K562 (cell line): ENCODE measurements at regions not wholly inside any gene's neighbourhood (a gene's known extent, or its start where the extent isn't known, plus 50 kb on each side); places are given as distances from the start of the nearest gene placed in this dataset.

Source experiments
- ATAC-seq: fragments of 200-7000 bp; cut with Tn5 transposase; 3 replicates; pipeline ENCODE4 v1.9.1; 2020; ENCODE audit warnings: moderate library complexity
- BruUV-seq: library from RNA; stranded (reverse); fragments of 400-500 nt; replicated peaks from 2 replicates; lab custom pipeline; 2021; lab: Mats Ljungman, UMichigan
- CTCF ChIA-PET: fragments of 300-600 bp; formaldehyde crosslinking; extraction: SDS; loops from one replicate; lab custom pipeline; 2021; ENCODE audit warnings: low intra/inter-chr PET ratio; lab: Yijun Ruan, JAX
- POLR2A ChIA-PET: fragments of 300-600, 350-650 bp; sonication (Branson Sonifier 250); formaldehyde crosslinking; extraction: SDS; loops from one replicate; lab custom pipeline; 2021; ENCODE audit warnings: antibody characterized with exemption, inconsistent platforms; lab: Yijun Ruan, JAX
- DNase-seq, 4 experiments: peaks; one replicate each; pipeline versions ENCODE4 v3.0.0 to v3.0.0-alpha.2; 2011 to 2018; ENCODE audit warnings: low spot score in 3 of 4, mixed read lengths in 3 of 4; ENCODE audit errors: extremely low read depth in 1 of 4
- FAIRE-seq: peaks from 2 replicates; lab custom pipeline; 2011; peaks lifted over from hg19 to GRCh38; lab: Jason Lieb, UNC
- H2AFZ ChIP-seq: 2 replicates; pipeline ENCODE4 v1.6.0; 2011; ENCODE audit warnings: low read depth, low read length, control low read depth, inconsistent platforms
- H3K27ac ChIP-seq: fragments of 200-600 bp; 3 replicates; pipeline ENCODE4 v1.8.0; 2011; ENCODE audit warnings: low read depth, mild to moderate bottlenecking, control low read depth, inconsistent platforms, low read length, moderate library complexity, mixed read lengths; ENCODE audit errors: extremely low read depth
- H3K27me3 ChIP-seq, 2 experiments: fragments of 300-600 bp in 1 of 2; 2 replicates in 1 of 2; 3 replicates in 1 of 2; pipeline versions ENCODE4 v1.6.0 to v1.8.0; 2011; ENCODE audit warnings: inconsistent platforms in 2 of 2, low read length in 2 of 2, mild to moderate bottlenecking in 1 of 2, mixed read lengths in 1 of 2, moderate library complexity in 1 of 2; ENCODE audit not compliant: control insufficient read depth in 2 of 2, insufficient read depth in 2 of 2
- H3K36me3 ChIP-seq: fragments of 300-600 bp; 3 replicates; pipeline ENCODE4 v1.8.0; 2011; ENCODE audit warnings: mild to moderate bottlenecking, low read length, inconsistent platforms; ENCODE audit not compliant: control insufficient read depth, insufficient read depth
- H3K4me1 ChIP-seq, 2 experiments: fragments of 200-600 bp in 1 of 2; replicated peaks in 1 of 2; 2 replicates in 1 of 2; 3 replicates in 1 of 2; pipeline versions ENCODE4 v1.5.1 to v1.8.0; 2011; ENCODE audit warnings: inconsistent platforms in 2 of 2, low read length in 2 of 2, mild to moderate bottlenecking in 1 of 2, mixed read lengths in 1 of 2, moderate library complexity in 1 of 2; ENCODE audit not compliant: control insufficient read depth in 2 of 2, insufficient read depth in 2 of 2
- H3K4me2 ChIP-seq: 2 replicates; pipeline ENCODE4 v1.6.1; 2011; ENCODE audit warnings: low read length, control low read depth, inconsistent platforms, mixed read lengths; ENCODE audit not compliant: insufficient read depth
- H3K4me3 ChIP-seq: fragments of 200-600 bp; sonication (generic), shearing (Covaris generic); 2 replicates; pipeline ENCODE4 v1.5.1; 2016; ENCODE audit warnings: control low read depth, inconsistent platforms
- H3K79me2 ChIP-seq: fragments of 200-600 bp; 3 replicates; pipeline ENCODE4 v1.8.0; 2011; ENCODE audit warnings: low read length, inconsistent platforms; ENCODE audit not compliant: control insufficient read depth, insufficient read depth
- H3K9ac ChIP-seq, 2 experiments: 2 replicates each; pipeline versions ENCODE4 v1.6.0 to v1.6.1; 2011; ENCODE audit warnings: low read depth in 2 of 2, low read length in 2 of 2, control low read depth in 1 of 2, inconsistent platforms in 1 of 2, mild to moderate bottlenecking in 1 of 2, mixed read lengths in 1 of 2; ENCODE audit not compliant: insufficient read depth in 1 of 2
- H3K9me1 ChIP-seq: one replicate; pipeline ENCODE4 v1.6.0; 2011; ENCODE audit warnings: inconsistent platforms, mild to moderate bottlenecking, low read length, moderate library complexity; ENCODE audit not compliant: control insufficient read depth, insufficient read depth
- H3K9me3 ChIP-seq: replicated peaks from 2 replicates; pipeline ENCODE4 v1.5.1; 2011; ENCODE audit warnings: low read depth, low read length, inconsistent platforms; ENCODE audit not compliant: control insufficient read depth, insufficient read depth
- H4K20me1 ChIP-seq: replicated peaks from 2 replicates; pipeline ENCODE4 v1.6.1; 2011; ENCODE audit warnings: low read length, inconsistent platforms, mixed read lengths; ENCODE audit not compliant: control insufficient read depth, insufficient read depth
- CC2D1A ChIP-seq: fragments of 450-650 bp; IDR thresholded peaks from 2 replicates; pipeline ENCODE4 v1.6.1; 2017; ENCODE audit warnings: mild to moderate bottlenecking
- DEAF1 ChIP-seq: fragments of 450-650 bp; formaldehyde crosslinking; IDR thresholded peaks from 2 replicates; pipeline ENCODE4 v1.4.0; 2020; ENCODE audit warnings: mild to moderate bottlenecking, moderate library complexity
- MBD2 ChIP-seq: sonication (generic); IDR thresholded peaks from 2 replicates; pipeline ENCODE4 v1.6.1; 2016; ENCODE audit warnings: low read depth, borderline replicate concordance
- MYC ChIP-seq, 2 experiments: fragments of 250-450 bp in 1 of 2; sonication (Bioruptor Pico) in 1 of 2; IDR thresholded peaks; 2 replicates each; pipeline versions ENCODE4 v1.5.1 to v1.6.1; 2012 to 2021; ENCODE audit warnings: low read depth in 2 of 2, borderline replicate concordance in 1 of 2, improper control_type of control experiment in 1 of 2, low read length in 1 of 2, mild to moderate bottlenecking in 1 of 2, moderate library complexity in 1 of 2
- NCOA2 ChIP-seq, 2 experiments: fragments of 450-650 bp; IDR thresholded peaks; 2 replicates each; pipeline ENCODE4 v1.6.1; 2018; ENCODE audit warnings: mild to moderate bottlenecking in 2 of 2, moderate library complexity in 1 of 2; ENCODE audit not compliant: partially characterized antibody in 2 of 2
- NFIX ChIP-seq: fragments of 250-450 bp; sonication (Bioruptor Pico); IDR thresholded peaks from 2 replicates; pipeline ENCODE4 v1.4.0; 2020; ENCODE audit warnings: low read depth, mild to moderate bottlenecking, moderate library complexity
- NFRKB ChIP-seq: fragments of 450-650 bp; IDR thresholded peaks from 2 replicates; pipeline ENCODE4 v1.6.1; 2016; ENCODE audit warnings: low read depth
- RCOR1 ChIP-seq, 2 experiments: IDR thresholded peaks; 2 replicates each; pipeline ENCODE4 v1.6.1; 2012; ENCODE audit warnings: low read depth in 2 of 2, low read length in 2 of 2, borderline replicate concordance in 1 of 2, improper control_type of control experiment in 1 of 2
- SETDB1 ChIP-seq: IDR thresholded peaks from one replicate; pipeline ENCODE4 v1.6.1; 2012; ENCODE audit warnings: low read length, control low read depth, inconsistent platforms
- SIN3A ChIP-seq, 2 experiments: fragments of 150-350 bp in 1 of 2; IDR thresholded peaks; 2 replicates each; pipeline ENCODE4 v1.6.1; 2011 to 2016; ENCODE audit warnings: borderline replicate concordance in 2 of 2, low read depth in 2 of 2, low read length in 2 of 2, mild to moderate bottlenecking in 2 of 2, moderate library complexity in 2 of 2; ENCODE audit not compliant: control insufficient read depth in 1 of 2
- SNIP1 ChIP-seq: fragments of 450-650 bp; IDR thresholded peaks from 2 replicates; pipeline ENCODE4 v1.7.1; 2017; ENCODE audit warnings: low read depth, mild to moderate bottlenecking
- SRSF9 ChIP-seq: fragments of 200-400 bp; formaldehyde crosslinking; IDR thresholded peaks from 2 replicates; pipeline ENCODE4 v1.6.1; 2017; ENCODE audit warnings: low read depth, low read length, borderline replicate concordance
- ZNF124 ChIP-seq: sonication (generic); formaldehyde crosslinking; IDR thresholded peaks from 2 replicates; pipeline ENCODE4 v1.8.1; 2022; ENCODE audit warnings: missing genetic modification reagents
- ZNF134 ChIP-seq: fragments of 250-450 bp; sonication (Bioruptor Pico); conservative IDR thresholded peaks from 2 replicates; pipeline ENCODE4 v1.4.0; 2020
- ZNF232 ChIP-seq: sonication (generic); formaldehyde crosslinking; IDR thresholded peaks from 2 replicates; pipeline ENCODE4 v1.8.0; 2022; ENCODE audit warnings: mild to moderate bottlenecking, missing genetic modification reagents
- ZNF347 ChIP-seq: fragments of 450-650 bp; formaldehyde crosslinking; IDR thresholded peaks from 2 replicates; pipeline ENCODE4 v1.4.0; 2020; ENCODE audit warnings: low read depth, mild to moderate bottlenecking, moderate library complexity
- ZNF583 ChIP-seq: fragments of 250-450 bp; sonication (Bioruptor Pico); IDR thresholded peaks from 2 replicates; pipeline ENCODE4 v1.4.0; 2020
- ZNF695 ChIP-seq: fragments of 450-650 bp; formaldehyde crosslinking; IDR thresholded peaks from 2 replicates; pipeline ENCODE4 v1.4.0; 2020; ENCODE audit warnings: mild to moderate bottlenecking, moderate library complexity
- WGBS: fragments of 100-300 bp; shearing (Covaris generic); methylation state at CpG from one replicate; pipeline ENCODE4 v1.1.6; 2016; ENCODE audit warnings: low coverage, mixed read lengths; ENCODE audit not compliant: insufficient coverage; ENCODE audit errors: missing lambda C conversion rate; 5-methylcytosine and 5-hydroxymethylcytosine counted together
- in situ Hi-C: fragments of 300-500 bp; cut with MboI; formaldehyde crosslinking; loops from 4 replicates; pipeline ENCODE4 v1.15.0; 2018; ENCODE audit warnings: inconsistent platforms, mixed read lengths
- intact Hi-C: fragments of 100-400 bp; cut with micrococcal nuclease; formaldehyde crosslinking; loops from 2 replicates; pipeline ENCODE4 v1.14.2; 2022

DNA sequence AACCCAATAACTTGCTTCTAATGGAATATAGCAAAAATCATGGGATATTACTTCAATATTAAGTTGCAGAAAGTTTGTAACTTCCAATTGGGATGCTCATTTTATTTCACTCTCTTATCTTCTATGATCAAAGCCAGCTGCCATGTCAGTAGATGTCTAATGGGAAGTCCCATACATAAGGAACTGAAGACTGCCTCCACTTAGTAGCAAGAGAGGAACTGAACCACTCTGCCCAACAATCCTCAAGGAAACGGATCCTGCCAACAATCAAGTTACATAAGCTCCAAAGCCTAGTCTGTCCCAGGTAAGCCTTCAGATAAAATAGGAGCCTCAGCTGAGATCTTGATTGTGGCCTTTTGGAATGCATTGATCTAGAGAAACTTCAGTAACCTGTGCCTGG is 431.5 kb upstream of the PCDH15 start:
- TF ChIP-seq ZNF124 (CRISPR knock-in tag) (no peak), ZNF232 (CRISPR knock-in tag) (no peak), MBD2 (no peak), SRSF9 (no peak), NFRKB (no peak)
- ChIA-PET CTCF (no interaction called here), POLR2A (no interaction called here)
- no peak for FAIRE-seq
- no peak overlapping the region for H2AFZ ChIP-seq
- no peaks in the 10 kb centered on the region for H3K36me3 ChIP-seq
- no peaks in the 10 kb centered on the region for H3K9me1 ChIP-seq
- 0% methylated on average over 1 of the region's 1 CpG for WGBS
- no peaks in the 10 kb centered on the region for H3K4me1 ChIP-seq
- no peaks in the 10 kb centered on the region for H3K27me3 ChIP-seq
- no peaks in the 10 kb centered on the region for H3K79me2 ChIP-seq
- intact Hi-C loops = no loop called here
- in situ Hi-C loops = no loop called here
- H3K4me3 ChIP-seq = no peak overlapping the region
- ATAC-seq = no peak
- no peaks in the 10 kb centered on the region; the same call in 1 of the 2 replicates for H3K9me3 ChIP-seq
- H3K9ac ChIP-seq = no peak overlapping the region
- H4K20me1 ChIP-seq = no peaks in the 10 kb centered on the region
- no peak overlapping the region for H3K4me2 ChIP-seq
- BruUV-seq = no TSS peak
- DNase-seq = no peak
- no peak overlapping the region for H3K27ac ChIP-seq

GRCh38 chr10:55227967-55228366 is 426.9 kb upstream of the PCDH15 start:
- no TSS peak for BruUV-seq
- FAIRE-seq (no peak), ATAC-seq (no peak), DNase-seq (no peak)
- H3K4me3 ChIP-seq = no peak overlapping the region
- no peaks in the 10 kb centered on the region for H3K79me2 ChIP-seq
- CTCF ChIA-PET = no interaction called here
- in situ Hi-C loops (no loop called here), intact Hi-C loops (no loop called here)
- H3K4me2 ChIP-seq = no peak overlapping the region
- H3K27ac ChIP-seq = no peak overlapping the region
- H4K20me1 ChIP-seq = no peaks in the 10 kb centered on the region
- POLR2A ChIA-PET = no interaction called here
- 0% methylated on average over 1 of the region's 1 CpG for WGBS
- H3K36me3 ChIP-seq = no peaks in the 10 kb centered on the region
- no peaks in the 10 kb centered on the region for H3K27me3 ChIP-seq
- no peaks in the 10 kb centered on the region; the same call in 1 of the 2 replicates for H3K9me3 ChIP-seq
- no peak overlapping the region for H3K9ac ChIP-seq
- no peak overlapping the region for H2AFZ ChIP-seq
- H3K9me1 ChIP-seq = no peaks in the 10 kb centered on the region
- H3K4me1 ChIP-seq = no peaks in the 10 kb centered on the region
- TF ChIP-seq SIN3A (IDR thresholded peaks at IDR 0.05; ENCODE audit: borderline replicate concordance in 2 of 2, control insufficient read depth in 1 of 2, low read depth in 2 of 2, low read length in 2 of 2) (no peak), DEAF1 (no peak), RCOR1 (IDR thresholded peaks at IDR 0.05; ENCODE audit: borderline replicate concordance in 1 of 2, low read depth in 2 of 2, low read length in 2 of 2) (no peak), SETDB1 (no peak), SNIP1 (no peak), CC2D1A (no peak), MYC (IDR thresholded peaks at IDR 0.05; ENCODE audit: low read depth, low read length) (no peak), MYC (CRISPR knock-in tag; IDR thresholded peaks at IDR 0.05; ENCODE audit: borderline replicate concordance, low read depth) (no peak), ZNF134 (CRISPR knock-in tag) (no peak), NFIX (CRISPR knock-in tag) (no peak), ZNF347 (no peak), ZNF695 (CRISPR knock-in tag) (no peak), ZNF583 (CRISPR knock-in tag) (no peak), NCOA2 (IDR thresholded peaks at IDR 0.05; ENCODE audit: partially characterized antibody in 2 of 2) (no peak)
